ENCODE measurements at regions not wholly inside any gene's neighbourhood (a gene's known extent, or its start where the extent isn't known, plus 50 kb on each side); places are given as distances from the start of the nearest gene placed in this dataset.

- DNase-seq (ENCODE audit: low spot score) = no peak
Measured at GRCh38 chr21:25031750-25032149, 575.5 kb downstream of the MRPL39 start.

- no peak for DNase-seq (ENCODE audit: low spot score)
Measured at GRCh38 chr21:25029580-25029979, 577.7 kb downstream of the MRPL39 start.

GRCh38 chr21:25025596-25025995 lies 581.7 kb downstream of the MRPL39 start:
- no peak for DNase-seq (ENCODE audit: low spot score)

GRCh38 chr21:25024639-25025038 lies 582.6 kb downstream of the MRPL39 start:
- DNase-seq (ENCODE audit: low spot score) = no peak

GRCh38 chr21:25005388-25005787 lies 601.9 kb downstream of the MRPL39 start:
- DNase-seq (ENCODE audit: low spot score) = no peak

- DNase-seq (ENCODE audit: low spot score) = no peak
Measured at GRCh38 chr21:25002676-25003075, 604.6 kb downstream of the MRPL39 start.

GRCh38 chr21:24995216-24995615 lies 612.1 kb downstream of the MRPL39 start:
- no peak for DNase-seq (ENCODE audit: low spot score)

- no peak for DNase-seq (ENCODE audit: low spot score)
Measured at GRCh38 chr21:24994717-24995116, 612.6 kb downstream of the MRPL39 start.

- DNase-seq (ENCODE audit: low spot score) = no peak
Measured at GRCh38 chr21:24989516-24989915, 617.8 kb downstream of the MRPL39 start.

- no peak for DNase-seq (ENCODE audit: low spot score)
Measured at GRCh38 chr21:24988941-24989340, 618.3 kb downstream of the MRPL39 start.

- no peak for DNase-seq (ENCODE audit: low spot score)
Measured at GRCh38 chr21:24976238-24976637, 631.0 kb downstream of the MRPL39 start.

- no peak for DNase-seq (ENCODE audit: low spot score)
Measured at GRCh38 chr21:24969068-24969467, 638.2 kb downstream of the MRPL39 start.

- DNase-seq (ENCODE audit: low spot score) = no peak
Measured at GRCh38 chr21:24955275-24955961, 651.9 kb downstream of the MRPL39 start.

GRCh38 chr21:24948186-24948585 lies 659.1 kb downstream of the MRPL39 start:
- DNase-seq (ENCODE audit: low spot score) = no peak

- DNase-seq (ENCODE audit: low spot score) = no peak
Measured at GRCh38 chr21:24945910-24946309, 661.4 kb downstream of the MRPL39 start.

GRCh38 chr21:24941316-24942185 lies 665.7 kb downstream of the MRPL39 start:
- no peak for DNase-seq (ENCODE audit: low spot score)

- DNase-seq (ENCODE audit: low spot score) = no peak
Measured at GRCh38 chr21:24939291-24939690, 668.0 kb downstream of the MRPL39 start.

- no peak for DNase-seq (ENCODE audit: low spot score)
Measured at GRCh38 chr21:24938573-24938972, 668.7 kb downstream of the MRPL39 start.

GRCh38 chr21:24935991-24936390 lies 671.3 kb downstream of the MRPL39 start:
- DNase-seq (ENCODE audit: low spot score) = no peak

- DNase-seq (ENCODE audit: low spot score) = no peak
Measured at GRCh38 chr21:24910591-24910990, 696.7 kb downstream of the MRPL39 start.

GRCh38 chr21:24903994-24904635 lies 703.2 kb downstream of the MRPL39 start:
- no peak for DNase-seq (ENCODE audit: low spot score)

GRCh38 chr21:24899138-24899537 lies 708.1 kb downstream of the MRPL39 start:
- no peak for DNase-seq (ENCODE audit: low spot score)

GRCh38 chr21:24897883-24898282 lies 709.4 kb downstream of the MRPL39 start:
- no peak for DNase-seq (ENCODE audit: low spot score)
